Activated naive CD4-positive, alpha-beta T cell treated with anti-CD3 and anti-CD28 coated beads, Interleukin-2, amount 10 ng/mL, durations not matched to agents 7 days and 5 days (primary cell): ENCODE measurements at regions not wholly inside any gene's neighbourhood (a gene's known extent, or its start where the extent isn't known, plus 50 kb on each side); places are given as distances from the start of the nearest gene placed in this dataset.
"Not testable (repeated sequence)": the region's sequence is repeated elsewhere in the genome, so short reads cannot be mapped to it uniquely, and the experiment has no call there.

Source experiments
- CTCF ChIA-PET: fragments of 350-600 bp; sonication (Branson Sonifier 250); formaldehyde crosslinking; loops from one replicate; lab custom pipeline; 2021; ENCODE audit warnings: antibody characterized with exemption; lab: Charles Lee
- DNase-seq: peaks from one replicate; pipeline ENCODE4 v3.0.0-alpha.2; 2020
- H3K27ac Mint-ChIP-seq: one replicate; pipeline ENCODE4 v1.8.0; 2021; ENCODE audit warnings: mild to moderate bottlenecking, moderate library complexity, mixed read lengths
- H3K27me3 Mint-ChIP-seq: one replicate; pipeline ENCODE4 v1.8.0; 2021; ENCODE audit warnings: mild to moderate bottlenecking, mixed read lengths
- H3K36me3 Mint-ChIP-seq: one replicate; pipeline ENCODE4 v1.8.0; 2021; ENCODE audit warnings: mixed read lengths
- H3K4me1 Mint-ChIP-seq: one replicate; pipeline ENCODE4 v1.8.0; 2021; ENCODE audit warnings: mixed read lengths
- H3K4me3 Mint-ChIP-seq: one replicate; pipeline ENCODE4 v1.8.0; 2021; ENCODE audit warnings: mild to moderate bottlenecking, moderate library complexity, mixed read lengths
- H3K9me3 Mint-ChIP-seq: one replicate; pipeline ENCODE4 v1.8.0; 2021; ENCODE audit warnings: mixed read lengths

DNA sequence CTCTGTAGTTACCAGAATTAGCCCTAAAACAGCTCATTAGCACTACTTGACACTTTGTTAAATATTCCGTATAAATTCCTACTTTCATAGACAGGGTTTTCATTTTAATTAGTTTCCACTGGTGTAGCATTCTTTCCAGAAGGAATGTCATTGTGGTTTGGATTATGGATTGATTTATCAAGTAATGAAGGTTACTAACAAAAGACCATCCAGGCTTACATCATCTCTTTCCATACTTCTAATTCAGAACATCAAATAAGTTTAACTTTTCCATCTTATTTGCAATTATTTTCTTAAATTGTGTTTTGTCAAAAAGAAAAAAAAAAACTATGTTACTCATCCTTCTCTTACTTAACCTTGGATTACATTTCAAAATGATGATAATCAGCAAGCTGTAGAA, 231.8 kb upstream of the SPOPL start:
- no peaks in the 10 kb centered on the region for H3K27me3 Mint-ChIP-seq
- H3K36me3 Mint-ChIP-seq, result no peaks in the 10 kb centered on the region
- CTCF ChIA-PET, result no interaction called here

DNA sequence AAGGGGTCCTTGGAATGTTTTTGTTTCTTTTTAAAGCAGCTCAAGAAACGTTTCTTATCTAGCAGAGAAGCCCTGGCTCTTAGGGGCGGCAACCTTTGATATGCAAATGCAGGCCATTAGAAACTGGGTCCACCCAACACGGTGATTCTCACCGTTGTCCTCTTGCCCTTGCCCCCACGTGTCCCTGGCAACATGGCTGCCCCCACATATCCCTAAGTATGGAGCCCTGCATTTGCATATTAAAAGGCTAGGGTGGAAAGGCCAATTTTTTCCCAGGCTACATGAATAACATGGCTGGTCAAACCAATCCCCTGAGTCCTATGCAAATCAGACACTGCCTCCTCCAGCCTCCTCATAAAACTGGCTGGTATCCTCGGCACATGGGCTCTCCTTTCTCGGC, 230.1 kb upstream of the SPOPL start:
- CTCF ChIA-PET, result no interaction called here
- Mint-ChIP-seq H3K36me3 (no peaks in the 10 kb centered on the region), H3K4me3 (no peak overlapping the region), H3K4me1 (no peaks in the 10 kb centered on the region), H3K27me3 (no peaks in the 10 kb centered on the region), H3K27ac (no peak overlapping the region), H3K9me3 (peaks cover 5% of the 10 kb centered on the region)
- DNase-seq, result no peak

More for the DNA sequence above, 231.8 kb upstream of the SPOPL start:
- no peaks in the 10 kb centered on the region for H3K4me1 Mint-ChIP-seq
- DNase-seq, result no peak
- no peak overlapping the region for H3K27ac Mint-ChIP-seq
- peaks cover 5% of the 10 kb centered on the region for H3K9me3 Mint-ChIP-seq
- no peak overlapping the region for H3K4me3 Mint-ChIP-seq

DNA sequence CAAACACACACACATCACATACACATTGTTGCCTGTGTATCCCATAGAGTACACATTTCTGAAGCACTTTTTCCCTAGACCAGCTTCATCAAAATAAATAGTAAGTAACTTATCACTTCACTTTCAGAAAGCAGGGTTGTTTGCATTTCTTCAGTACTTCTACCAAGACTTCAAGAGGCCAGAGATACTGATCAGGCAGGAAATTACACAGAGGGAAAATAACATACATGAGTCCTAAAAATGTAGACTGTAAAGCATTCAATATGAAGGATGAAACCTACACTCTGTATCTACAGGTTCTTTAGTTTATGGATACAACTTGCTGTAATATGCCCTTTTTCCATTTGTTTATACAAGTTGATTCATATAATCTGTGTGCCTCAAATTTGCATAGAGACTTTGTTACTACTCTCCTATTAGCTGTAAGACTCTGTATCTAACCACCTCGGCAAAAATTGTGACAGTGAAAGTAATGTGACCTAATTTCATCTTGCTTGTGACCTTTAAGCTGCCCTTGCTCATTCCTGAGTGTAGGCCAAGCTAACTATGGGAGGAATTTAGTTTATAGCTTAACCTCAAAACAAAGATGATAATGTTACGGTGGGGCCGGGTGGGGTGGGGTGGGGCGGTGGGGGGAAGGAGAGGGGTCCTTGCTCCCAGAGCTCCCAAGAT, 228.9 kb upstream of the SPOPL start:
- DNase-seq, result no peak
- Mint-ChIP-seq H3K36me3 (no peaks in the 10 kb centered on the region), H3K4me3 (no peak overlapping the region), H3K9me3 (peaks cover 5% of the 10 kb centered on the region), H3K27me3 (no peaks in the 10 kb centered on the region), H3K4me1 (no peaks in the 10 kb centered on the region), H3K27ac (no peak overlapping the region)
- CTCF ChIA-PET, result no interaction called here

DNA sequence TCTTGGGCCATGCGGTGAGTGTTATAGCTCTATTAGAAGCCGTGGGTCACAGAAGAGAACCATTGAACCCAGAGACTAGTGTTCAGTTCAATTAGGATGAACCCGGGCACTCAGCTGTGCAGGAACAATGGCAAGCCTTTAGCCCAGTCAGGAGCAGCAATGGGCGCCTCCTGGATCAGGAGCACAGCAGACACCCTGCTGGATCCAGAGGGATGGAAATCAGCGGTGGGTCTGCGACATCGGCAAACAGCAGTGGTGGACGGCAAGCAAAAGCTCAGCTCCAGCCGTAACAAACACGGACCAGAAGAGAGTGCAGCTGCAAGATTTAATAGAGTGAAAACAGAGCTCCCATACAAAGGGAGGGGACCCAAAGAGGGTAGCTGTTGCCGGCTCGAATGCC, 228.3 kb upstream of the SPOPL start:
- H3K27ac Mint-ChIP-seq, CTCF ChIA-PET, H3K4me1 Mint-ChIP-seq, H3K9me3 Mint-ChIP-seq, H3K4me3 Mint-ChIP-seq, H3K36me3 Mint-ChIP-seq, H3K27me3 Mint-ChIP-seq, DNase-seq: not testable (repeated sequence)

DNA sequence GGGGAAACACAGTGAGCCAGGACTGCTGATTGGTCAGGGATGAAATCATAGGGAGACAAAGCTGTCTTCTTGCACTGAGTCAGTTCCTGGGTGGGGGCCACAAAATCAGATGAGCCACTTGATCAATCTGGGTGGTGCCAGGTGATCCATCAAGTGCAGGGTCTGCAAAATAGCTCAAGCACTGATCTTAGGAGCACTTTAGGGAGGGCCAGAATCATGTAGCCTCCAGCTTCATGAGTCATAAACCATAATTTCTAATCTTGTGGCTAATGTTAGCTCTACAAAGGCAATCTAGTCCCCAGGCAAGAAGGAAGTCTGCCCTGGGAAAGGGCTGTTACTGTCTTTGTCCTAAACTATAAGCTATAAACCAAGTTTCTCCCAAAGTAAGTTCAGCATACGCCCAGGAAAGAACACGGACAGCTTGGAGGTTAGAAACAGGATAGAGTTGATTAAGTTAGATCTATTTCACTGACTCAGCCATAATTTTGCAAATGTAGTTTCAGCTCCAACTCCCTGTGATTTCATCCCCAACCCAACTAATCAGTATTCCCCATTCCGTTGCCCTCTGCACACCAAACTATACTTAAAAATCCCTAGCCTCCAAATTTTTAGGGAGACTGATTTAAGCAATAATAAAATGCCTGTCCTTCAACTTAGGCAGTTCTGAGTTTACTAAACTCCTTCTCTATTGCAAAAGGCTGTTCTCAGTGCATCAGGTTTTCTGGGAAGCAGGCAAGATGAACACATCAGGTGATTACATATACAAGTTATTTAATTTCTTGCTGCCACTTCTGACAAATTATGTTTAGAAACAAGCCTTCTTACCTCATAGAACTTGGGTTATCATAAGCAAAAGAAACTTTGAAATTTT, 226.9 kb upstream of the SPOPL start:
- Mint-ChIP-seq H3K4me1 (no peaks in the 10 kb centered on the region), H3K36me3 (no peaks in the 10 kb centered on the region), H3K27me3 (no peaks in the 10 kb centered on the region), H3K4me3 (no peak overlapping the region), H3K9me3 (peaks cover 5% of the 10 kb centered on the region), H3K27ac (no peak overlapping the region)
- DNase-seq, result no peak
- CTCF ChIA-PET, result no interaction called here

DNA sequence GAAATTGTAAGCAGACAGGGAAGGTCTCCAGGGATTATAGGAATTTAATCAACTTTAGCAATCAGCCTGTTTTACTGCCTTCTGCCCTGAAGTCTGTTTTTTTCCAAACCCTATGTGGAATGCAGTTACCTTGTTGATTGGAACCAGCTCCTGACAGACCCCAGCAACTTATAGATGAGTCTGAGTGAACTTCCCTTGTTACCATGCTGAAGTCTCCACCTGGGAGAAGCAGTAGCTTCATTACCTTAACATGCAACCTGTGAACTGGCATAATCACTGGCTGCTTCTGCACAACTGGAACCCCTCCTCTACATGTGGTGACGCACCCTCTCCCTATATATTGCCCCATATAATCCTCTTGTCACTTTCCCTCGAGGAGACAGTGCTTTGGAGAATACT, 226.3 kb upstream of the SPOPL start:
- CTCF ChIA-PET, result no interaction called here
- Mint-ChIP-seq H3K27ac (no peak overlapping the region), H3K27me3 (no peaks in the 10 kb centered on the region), H3K4me3 (no peak overlapping the region), H3K9me3 (peaks cover 5% of the 10 kb centered on the region), H3K36me3 (no peaks in the 10 kb centered on the region), H3K4me1 (no peaks in the 10 kb centered on the region)
- DNase-seq, result no peak

DNA sequence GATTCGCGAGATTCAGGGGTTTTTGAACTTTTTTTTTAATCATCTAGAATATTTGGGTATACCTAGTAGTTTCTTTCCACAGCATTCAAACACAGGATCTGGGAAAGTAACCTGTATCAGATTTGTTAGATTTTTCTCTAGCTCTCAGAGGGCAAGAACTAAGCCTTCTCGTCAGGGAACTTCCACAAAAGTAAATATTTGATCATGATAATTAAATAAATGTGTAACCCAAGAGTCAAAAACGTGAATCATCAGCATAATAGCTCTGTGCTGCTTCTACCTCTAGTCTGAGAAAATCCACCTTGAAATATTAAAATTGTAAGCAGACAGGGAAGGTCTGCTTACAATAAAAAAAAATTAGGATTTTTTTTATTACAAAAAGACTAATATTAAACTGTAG, 225.7 kb upstream of the SPOPL start:
- peaks cover 5% of the 10 kb centered on the region for H3K9me3 Mint-ChIP-seq
- no peak for DNase-seq

DNA sequence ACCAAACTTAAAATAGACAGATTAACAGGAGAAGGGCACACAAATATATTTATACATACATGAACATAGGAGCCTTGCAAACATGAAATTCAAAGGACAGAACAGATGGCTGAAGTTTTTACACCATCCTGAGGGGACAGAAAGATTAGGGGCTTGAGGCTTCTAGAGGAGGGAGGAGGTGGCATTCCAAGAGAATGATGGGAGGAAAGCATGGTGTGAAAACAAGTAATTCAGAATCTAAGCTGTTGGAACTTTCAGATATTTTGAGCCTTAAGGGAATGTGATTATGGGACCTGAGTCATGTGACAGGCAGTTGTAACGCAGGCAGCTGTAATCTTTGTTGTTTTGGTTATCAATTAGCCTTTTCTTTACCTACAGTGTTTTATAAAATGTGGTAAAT, 225.2 kb upstream of the SPOPL start:
- no peak overlapping the region for H3K27ac Mint-ChIP-seq
- no peak overlapping the region for H3K4me3 Mint-ChIP-seq
- no peak for DNase-seq
- no peaks in the 10 kb centered on the region for H3K36me3 Mint-ChIP-seq
- CTCF ChIA-PET, result no interaction called here
- peaks cover 5% of the 10 kb centered on the region for H3K9me3 Mint-ChIP-seq
- no peaks in the 10 kb centered on the region for H3K27me3 Mint-ChIP-seq
- H3K4me1 Mint-ChIP-seq, result no peaks in the 10 kb centered on the region

More for the DNA sequence above, 225.7 kb upstream of the SPOPL start:
- Mint-ChIP-seq H3K36me3 (no peaks in the 10 kb centered on the region), H3K4me3 (no peak overlapping the region), H3K27ac (no peak overlapping the region), H3K4me1 (no peaks in the 10 kb centered on the region), H3K27me3 (no peaks in the 10 kb centered on the region)
- CTCF ChIA-PET, result no interaction called here

DNA sequence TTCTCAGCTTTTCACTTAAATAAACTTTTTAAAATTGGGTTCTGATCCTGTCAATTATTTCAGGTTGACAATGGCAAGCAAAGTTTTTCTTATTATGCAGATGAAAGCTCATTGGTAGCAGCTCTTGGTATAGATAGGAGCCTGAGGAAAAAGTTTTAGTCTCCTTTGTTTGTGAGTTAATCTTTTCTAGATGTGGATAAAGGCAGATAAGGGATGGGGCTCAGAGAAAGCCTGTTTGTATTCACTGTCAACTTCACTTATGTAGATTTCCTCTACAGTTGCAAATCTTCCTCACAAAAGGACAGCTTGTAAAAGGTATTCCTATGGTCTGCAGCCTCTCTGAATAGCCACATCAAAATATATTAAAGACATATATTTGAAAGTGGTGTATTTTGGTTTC, 224.5 kb upstream of the SPOPL start:
- Mint-ChIP-seq H3K4me3 (no peak overlapping the region), H3K36me3 (no peaks in the 10 kb centered on the region), H3K27ac (no peak overlapping the region), H3K4me1 (no peaks in the 10 kb centered on the region), H3K9me3 (peaks cover 5% of the 10 kb centered on the region), H3K27me3 (no peaks in the 10 kb centered on the region)
- CTCF ChIA-PET, result no interaction called here
- DNase-seq, result no peak

DNA sequence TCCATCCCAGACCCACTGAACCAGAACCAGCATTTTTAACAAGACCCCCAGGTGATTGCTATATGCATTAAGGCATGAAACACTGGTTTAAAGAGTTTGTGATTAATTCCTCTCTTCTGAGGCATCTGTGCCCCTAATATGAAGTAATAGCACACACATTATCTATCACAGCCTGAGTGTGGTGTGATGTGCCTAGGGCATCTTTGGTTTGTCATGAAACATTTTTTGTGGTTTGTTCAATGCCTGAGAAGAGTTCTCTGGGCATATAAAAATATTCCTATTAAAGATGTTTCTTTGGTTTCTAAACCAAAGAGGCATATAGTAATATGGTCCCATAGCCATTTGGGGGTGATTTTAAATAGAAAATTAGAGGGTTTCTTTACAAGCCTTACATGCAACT, 221.7 kb upstream of the SPOPL start:
- Mint-ChIP-seq H3K4me1 (no peaks in the 10 kb centered on the region), H3K27me3 (no peaks in the 10 kb centered on the region), H3K9me3 (no peaks in the 10 kb centered on the region), H3K36me3 (no peaks in the 10 kb centered on the region), H3K4me3 (no peak overlapping the region), H3K27ac (no peak overlapping the region)
- no peak for DNase-seq
- CTCF ChIA-PET, result no interaction called here

DNA sequence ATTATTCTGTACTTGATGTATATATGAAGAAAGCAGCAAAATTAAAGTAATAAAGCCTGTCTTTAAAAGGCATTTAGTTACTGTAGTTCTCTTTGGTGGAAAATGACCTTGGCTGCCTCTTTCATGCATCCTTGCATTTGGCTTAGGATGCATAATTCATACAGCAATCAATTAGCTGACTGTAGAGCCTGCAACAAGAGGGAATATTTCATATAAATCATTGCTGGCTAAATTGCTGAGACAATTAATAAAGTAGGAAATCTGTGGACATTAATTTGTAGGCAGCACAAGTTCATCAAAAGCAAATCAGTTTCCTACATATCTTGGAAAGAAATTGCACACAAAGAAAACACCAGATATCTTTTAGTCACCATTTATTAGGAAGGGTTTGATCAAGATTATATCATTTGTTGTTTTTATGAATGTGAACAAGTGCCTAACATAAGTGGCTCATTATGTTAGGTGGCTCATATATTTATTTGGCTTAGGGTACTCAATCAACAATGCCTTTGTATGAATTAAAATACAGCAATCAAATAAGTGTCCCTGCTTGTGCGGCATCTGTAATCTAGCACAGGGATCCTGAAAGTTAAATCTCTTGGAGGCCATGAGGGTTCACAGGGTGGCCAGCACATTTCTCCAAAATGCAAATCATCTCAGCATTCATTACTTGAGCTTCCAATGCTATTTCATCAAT, 220.4 kb upstream of the SPOPL start:
- Mint-ChIP-seq H3K9me3 (no peaks in the 10 kb centered on the region), H3K27me3 (no peaks in the 10 kb centered on the region), H3K4me1 (no peaks in the 10 kb centered on the region), H3K36me3 (no peaks in the 10 kb centered on the region), H3K27ac (no peak overlapping the region), H3K4me3 (no peak overlapping the region)
- no peak for DNase-seq
- CTCF ChIA-PET, result no interaction called here

DNA sequence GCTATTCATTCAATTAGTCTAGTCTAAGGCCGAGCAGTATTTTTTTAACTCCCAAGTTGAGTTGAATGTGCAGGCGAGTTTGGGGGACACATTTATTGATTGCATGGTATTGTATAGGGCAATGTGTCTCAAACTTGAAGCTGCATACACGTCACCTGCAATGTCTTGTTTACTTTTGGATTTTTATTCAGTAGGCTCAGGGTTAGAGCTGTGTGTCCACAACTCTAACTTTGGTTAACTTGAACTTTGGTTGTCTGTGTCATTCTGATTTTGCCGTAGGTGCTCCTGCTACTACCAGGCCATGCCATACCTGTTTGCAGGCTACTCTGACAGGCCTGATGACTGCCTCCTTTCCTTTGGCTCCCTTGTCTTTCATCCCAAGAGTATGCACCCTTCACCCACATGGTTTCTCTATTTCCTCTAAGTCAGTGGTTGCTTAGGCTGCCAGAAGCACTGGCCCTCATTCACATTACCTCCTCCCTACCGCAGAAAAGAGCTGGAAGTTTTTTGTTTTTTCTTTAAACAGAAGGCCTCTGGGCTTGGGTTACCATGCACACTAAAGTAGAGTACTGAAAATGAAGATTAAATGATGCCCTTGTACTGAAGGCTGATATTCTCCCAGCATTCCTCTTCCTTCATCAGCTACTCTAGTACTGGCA, 219.4 kb upstream of the SPOPL start:
- DNase-seq, result no peak
- Mint-ChIP-seq H3K4me1 (no peaks in the 10 kb centered on the region), H3K27ac (no peak overlapping the region), H3K4me3 (no peak overlapping the region), H3K27me3 (no peaks in the 10 kb centered on the region), H3K9me3 (peaks cover 2% of the 10 kb centered on the region), H3K36me3 (no peaks in the 10 kb centered on the region)
- CTCF ChIA-PET, result no interaction called here

DNA sequence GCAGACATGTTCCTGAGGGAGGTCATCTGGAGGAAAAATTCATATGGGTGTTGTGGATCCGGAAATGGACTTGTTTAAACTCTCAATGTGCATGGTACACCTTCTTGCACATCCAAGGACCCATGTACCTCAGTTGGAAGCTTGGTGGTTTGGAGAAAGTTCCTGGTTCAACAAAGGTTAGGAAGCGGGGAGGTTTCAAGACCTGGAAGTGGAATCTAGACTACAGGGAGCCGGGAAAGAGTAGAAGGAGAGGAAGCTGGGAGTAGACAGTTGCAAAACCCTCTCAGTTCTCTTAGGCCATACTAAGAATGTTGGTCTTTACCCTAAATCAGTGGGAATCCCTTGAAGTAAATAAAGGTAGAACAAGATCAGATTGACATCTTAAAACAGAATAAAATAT, 209.8 kb upstream of the SPOPL start:
- Mint-ChIP-seq H3K36me3 (no peaks in the 10 kb centered on the region), H3K27ac (no peak overlapping the region), H3K27me3 (no peaks in the 10 kb centered on the region), H3K4me1 (no peaks in the 10 kb centered on the region), H3K4me3 (no peak overlapping the region), H3K9me3 (peaks cover 3% of the 10 kb centered on the region)
- CTCF ChIA-PET, result no interaction called here
- no peak for DNase-seq

DNA sequence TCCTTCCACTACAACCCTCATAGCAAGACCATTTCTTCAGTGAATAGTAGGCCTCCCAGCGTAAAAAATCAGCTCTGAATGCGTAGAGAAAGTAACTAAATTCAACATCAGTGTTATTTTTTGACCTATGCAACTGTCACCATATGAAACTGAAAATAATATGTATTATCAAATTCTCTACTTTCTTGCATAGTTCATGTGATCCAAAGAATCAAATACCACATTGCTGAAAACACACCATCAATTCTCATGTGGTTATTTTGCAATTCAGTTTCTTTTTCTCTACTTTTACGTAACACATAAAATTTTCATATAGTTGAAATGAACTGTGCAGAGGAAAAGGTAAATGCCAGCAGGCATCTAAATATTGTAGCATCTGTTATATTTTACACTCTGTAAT, 208.5 kb upstream of the SPOPL start:
- H3K9me3 Mint-ChIP-seq, result no peaks in the 10 kb centered on the region
- H3K4me3 Mint-ChIP-seq, result no peak overlapping the region
- no peaks in the 10 kb centered on the region for H3K36me3 Mint-ChIP-seq
- no peak overlapping the region for H3K27ac Mint-ChIP-seq
- no peaks in the 10 kb centered on the region for H3K27me3 Mint-ChIP-seq
- no peaks in the 10 kb centered on the region for H3K4me1 Mint-ChIP-seq
- no peak for DNase-seq
- CTCF ChIA-PET, result no interaction called here
